ENCODE measurements at regions not wholly inside any gene's neighbourhood (a gene's known extent, or its start where the extent isn't known, plus 50 kb on each side); places are given as distances from the start of the nearest gene placed in this dataset.

- H3K9me3 ChIP-seq = no peaks in the 10 kb centered on the region
- no peaks in the 10 kb centered on the region for H3K36me3 ChIP-seq (ENCODE audit: insufficient read depth in 1 of 2, low read depth in 1 of 2)
- H3K4me3 ChIP-seq = no peak overlapping the region
- H3K4me1 ChIP-seq = no peaks in the 10 kb centered on the region
- intact Hi-C loops (cut with DNase I) = no loop called here
- WGBS, 3 donors = 89 to 98% (median 97%) methylated on average over 1 of the region's 1 CpG
- H3K27ac ChIP-seq = no peak overlapping the region
- ATAC-seq (no peak), DNase-seq (no peak)
- TF ChIP-seq CTCF (IDR thresholded peaks at IDR 0.05) = no peak
- H3K27me3 ChIP-seq (ENCODE audit: insufficient read depth in 3 of 3, low read length in 2 of 3) = peaks cover 0 to 5% (median 2%) of the 10 kb centered on the region in 3 donors
Observed at GRCh38 chr2:21269382-21269781, 145.6 kb downstream of the TDRD15 start.

GRCh38 chr2:21270083-21270491 lies 146.3 kb downstream of the TDRD15 start:
- DNase-seq (no peak), ATAC-seq (no peak)
- TF ChIP-seq CTCF (IDR thresholded peaks at IDR 0.05) = no peak
- Histone ChIP-seq H3K9me3 (no peaks in the 10 kb centered on the region), H3K36me3 (ENCODE audit: insufficient read depth in 1 of 2, low read depth in 1 of 2) (no peaks in the 10 kb centered on the region), H3K27ac (no peak overlapping the region), H3K27me3 (ENCODE audit: insufficient read depth in 3 of 3, low read length in 2 of 3) (peaks cover 0 to 5% (median 2%) of the 10 kb centered on the region in 3 donors), H3K4me3 (no peak overlapping the region), H3K4me1 (no peaks in the 10 kb centered on the region)
- 37 to 60% (median 46%) methylated on average over 2 of the region's 2 CpGs for WGBS, 3 donors
- intact Hi-C loops (cut with DNase I) = no loop called here

GRCh38 chr2:21270708-21271122 lies 146.9 kb downstream of the TDRD15 start:
- H3K27ac ChIP-seq = no peak overlapping the region

GRCh38 chr2:21276163-21276562 lies 152.4 kb downstream of the TDRD15 start:
- Histone ChIP-seq H3K27ac (no peak overlapping the region), H3K4me1 (no peaks in the 10 kb centered on the region), H3K9me3 (no peaks in the 10 kb centered on the region), H3K36me3 (ENCODE audit: insufficient read depth in 1 of 2, low read depth in 1 of 2) (no peaks in the 10 kb centered on the region), H3K4me3 (no peak overlapping the region), H3K27me3 (ENCODE audit: insufficient read depth in 3 of 3, low read length in 2 of 3) (peaks cover 0 to 5% (median 2%) of the 10 kb centered on the region in 3 donors)
- intact Hi-C loops (cut with DNase I) = no loop called here
- DNase-seq (no peak), ATAC-seq (no peak)
- 40 to 58% (median 43%) methylated on average over 15 of the region's 15 CpGs for WGBS, 3 donors
- no peak for TF ChIP-seq CTCF (IDR thresholded peaks at IDR 0.05)

More at GRCh38 chr2:21270708-21271122, 146.9 kb downstream of the TDRD15 start:
- ATAC-seq (peak in 3 of 4 donors; percentile 36 to 48 (median 36)), DNase-seq (peak; percentile 44 to 60)
- H3K4me3 ChIP-seq = no peak overlapping the region
- intact Hi-C loops (cut with DNase I) = no loop called here
- H3K4me1 ChIP-seq = no peaks in the 10 kb centered on the region
- 20 to 25% (median 25%) methylated on average over 5 of the region's 5 CpGs for WGBS, 3 donors
- peaks cover 0 to 5% (median 2%) of the 10 kb centered on the region in 3 donors for H3K27me3 ChIP-seq (ENCODE audit: insufficient read depth in 3 of 3, low read length in 2 of 3)
- H3K9me3 ChIP-seq = no peaks in the 10 kb centered on the region
- TF ChIP-seq CTCF (IDR thresholded peaks at IDR 0.05) = no peak
- H3K36me3 ChIP-seq (ENCODE audit: insufficient read depth in 1 of 2, low read depth in 1 of 2) = no peaks in the 10 kb centered on the region

All from psoas muscle (tissue), 7 donors.